DND-41 (cell line): ENCODE measurements at regions not wholly inside any gene's neighbourhood (a gene's known extent, or its start where the extent isn't known, plus 50 kb on each side); places are given as distances from the start of the nearest gene placed in this dataset.
A peak's percentile ranks its signal among the peaks of the same experiment; 100 is the strongest.

Experiments used
- ATAC-seq: fragments of 200-7000 bp; cut with Tn5 transposase; 3 replicates; pipeline ENCODE4 v1.9.1; 2021; ENCODE audit warnings: low read depth; ENCODE audit not compliant: insufficient read depth
- DNase-seq: peaks from one replicate; pipeline ENCODE4 v3.0.0-alpha.2; 2020
- H2AFZ ChIP-seq: 2 replicates; pipeline ENCODE4 v1.6.0; 2012; ENCODE audit warnings: low read depth, low read length
- H3K27ac ChIP-seq: 2 replicates; pipeline ENCODE4 v1.5.1; 2012; ENCODE audit warnings: low read length, inconsistent platforms
- H3K27me3 ChIP-seq: fragments of 200-600 bp; sonication (generic); 2 replicates; pipeline ENCODE4 v1.6.0; 2012; ENCODE audit warnings: low read length, mild to moderate bottlenecking, inconsistent platforms; ENCODE audit not compliant: insufficient read depth, poor library complexity
- H3K36me3 ChIP-seq: 2 replicates; pipeline ENCODE4 v1.5.1; 2012; ENCODE audit warnings: low read length, inconsistent platforms; ENCODE audit not compliant: insufficient read depth
- H3K4me1 ChIP-seq: 2 replicates; pipeline ENCODE4 v1.5.1; 2012; ENCODE audit warnings: mild to moderate bottlenecking, low read length; ENCODE audit not compliant: insufficient read depth
- H3K4me2 ChIP-seq: 2 replicates; pipeline ENCODE4 v1.6.0; 2012; ENCODE audit warnings: mild to moderate bottlenecking, moderate library complexity, low read length, inconsistent platforms; ENCODE audit not compliant: insufficient read depth
- H3K4me3 ChIP-seq, 2 experiments: fragments of 200-600 bp in 1 of 2; shearing (Covaris generic) in 1 of 2; 2 replicates each; pipeline ENCODE4 v1.5.1; 2012 to 2016; ENCODE audit warnings: inconsistent platforms in 2 of 2, low read length in 2 of 2, mild to moderate bottlenecking in 2 of 2, low read depth in 1 of 2, moderate library complexity in 1 of 2
- H3K79me2 ChIP-seq: 2 replicates; pipeline ENCODE4 v1.6.0; 2012; ENCODE audit warnings: low read length, inconsistent platforms; ENCODE audit not compliant: insufficient read depth
- H3K9ac ChIP-seq: 2 replicates; pipeline ENCODE4 v1.6.0; 2012; ENCODE audit warnings: low read depth, mild to moderate bottlenecking, inconsistent platforms, low read length, moderate library complexity
- H3K9me3 ChIP-seq: 2 replicates; pipeline ENCODE4 v1.5.1; 2012; ENCODE audit warnings: low read length, moderate library complexity, mild to moderate bottlenecking, inconsistent platforms; ENCODE audit not compliant: insufficient read depth, severe bottlenecking
- H4K20me1 ChIP-seq: 2 replicates; pipeline ENCODE4 v1.6.0; 2012; ENCODE audit warnings: low read length; ENCODE audit not compliant: insufficient read depth
- EZH2 ChIP-seq: IDR thresholded peaks from 3 replicates; pipeline ENCODE4 v1.6.1; 2012; ENCODE audit warnings: borderline replicate concordance, low read depth, mild to moderate bottlenecking, moderate library complexity, low read length, inconsistent platforms; ENCODE audit not compliant: severe bottlenecking
- TF ChIP-seq, protein P1 (sequence below): IDR thresholded peaks from 2 replicates; pipeline ENCODE4 v1.5.1; 2012; ENCODE audit warnings: borderline replicate concordance, low read length, moderate library complexity, mild to moderate bottlenecking; ENCODE audit not compliant: poor library complexity, severe bottlenecking; ENCODE audit errors: extremely low read depth

DNA sequence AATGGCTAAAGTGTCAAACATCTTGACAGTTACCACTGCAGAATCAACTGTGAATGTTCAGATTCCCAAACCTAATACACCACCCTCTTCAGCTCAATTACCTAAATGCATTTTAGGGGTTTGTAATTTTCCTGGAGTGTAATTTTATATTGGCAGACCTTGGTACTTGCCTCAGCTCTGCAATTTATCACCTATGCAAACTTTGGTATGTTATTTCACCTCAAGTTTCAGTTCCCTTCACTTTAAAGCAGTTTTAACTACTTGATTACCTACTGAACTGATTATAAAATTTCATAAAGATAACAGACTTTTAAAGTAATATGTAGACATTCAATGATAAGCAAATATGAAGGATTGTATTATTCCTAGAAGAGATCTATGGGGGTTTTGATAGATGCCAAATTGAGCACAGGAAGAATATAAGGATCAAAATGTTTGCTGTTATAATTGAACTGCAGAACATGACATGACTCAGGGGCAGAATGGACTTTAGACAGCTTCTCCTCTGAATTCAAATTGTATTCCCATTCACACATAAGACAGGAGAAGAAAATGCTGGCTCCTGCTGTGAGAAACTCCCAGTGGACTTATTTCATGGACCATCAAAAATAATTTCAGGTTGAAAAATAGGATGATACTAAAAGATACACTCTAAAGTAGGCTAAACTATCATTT lies 491.5 kb upstream of the LUZP2 start:
- ATAC-seq, result no peak
- H4K20me1 ChIP-seq, result no peaks in the 10 kb centered on the region
- H3K79me2 ChIP-seq, result no peaks in the 10 kb centered on the region
- no peaks in the 10 kb centered on the region for H3K4me1 ChIP-seq
- no peaks in the 10 kb centered on the region for H3K36me3 ChIP-seq
- no peak overlapping the region for H3K9ac ChIP-seq
- TF ChIP-seq EZH2, result no peak
- TF ChIP-seq, protein P1, sequence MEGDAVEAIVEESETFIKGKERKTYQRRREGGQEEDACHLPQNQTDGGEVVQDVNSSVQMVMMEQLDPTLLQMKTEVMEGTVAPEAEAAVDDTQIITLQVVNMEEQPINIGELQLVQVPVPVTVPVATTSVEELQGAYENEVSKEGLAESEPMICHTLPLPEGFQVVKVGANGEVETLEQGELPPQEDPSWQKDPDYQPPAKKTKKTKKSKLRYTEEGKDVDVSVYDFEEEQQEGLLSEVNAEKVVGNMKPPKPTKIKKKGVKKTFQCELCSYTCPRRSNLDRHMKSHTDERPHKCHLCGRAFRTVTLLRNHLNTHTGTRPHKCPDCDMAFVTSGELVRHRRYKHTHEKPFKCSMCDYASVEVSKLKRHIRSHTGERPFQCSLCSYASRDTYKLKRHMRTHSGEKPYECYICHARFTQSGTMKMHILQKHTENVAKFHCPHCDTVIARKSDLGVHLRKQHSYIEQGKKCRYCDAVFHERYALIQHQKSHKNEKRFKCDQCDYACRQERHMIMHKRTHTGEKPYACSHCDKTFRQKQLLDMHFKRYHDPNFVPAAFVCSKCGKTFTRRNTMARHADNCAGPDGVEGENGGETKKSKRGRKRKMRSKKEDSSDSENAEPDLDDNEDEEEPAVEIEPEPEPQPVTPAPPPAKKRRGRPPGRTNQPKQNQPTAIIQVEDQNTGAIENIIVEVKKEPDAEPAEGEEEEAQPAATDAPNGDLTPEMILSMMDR, result no peak
- no peak overlapping the region for H3K27ac ChIP-seq
- H3K4me2 ChIP-seq, result no peak overlapping the region
- peaks cover 3% of the 10 kb centered on the region for H3K9me3 ChIP-seq
- DNase-seq, result no peak
- H3K4me3 ChIP-seq, result no peak overlapping the region
- no peaks in the 10 kb centered on the region for H3K27me3 ChIP-seq
- H2AFZ ChIP-seq, result no peak overlapping the region

GRCh38 chr11:24043842-24044241 lies 453.0 kb upstream of the LUZP2 start:
- Histone ChIP-seq H4K20me1 (no peaks in the 10 kb centered on the region), H3K36me3 (no peaks in the 10 kb centered on the region), H3K4me2 (no peak overlapping the region), H3K79me2 (no peaks in the 10 kb centered on the region), H3K4me1 (no peaks in the 10 kb centered on the region), H3K27me3 (no peaks in the 10 kb centered on the region), H2AFZ (peak overlapping the region; percentile 26; the same call in 1 of the 2 replicates), H3K9ac (no peak overlapping the region), H3K9me3 (peaks cover 11% of the 10 kb centered on the region), H3K4me3 (no peak overlapping the region), H3K27ac (no peak overlapping the region)
- ATAC-seq (no peak), DNase-seq (no peak)
- TF ChIP-seq, protein P1, result no peak
- TF ChIP-seq EZH2, result no peak

DNA sequence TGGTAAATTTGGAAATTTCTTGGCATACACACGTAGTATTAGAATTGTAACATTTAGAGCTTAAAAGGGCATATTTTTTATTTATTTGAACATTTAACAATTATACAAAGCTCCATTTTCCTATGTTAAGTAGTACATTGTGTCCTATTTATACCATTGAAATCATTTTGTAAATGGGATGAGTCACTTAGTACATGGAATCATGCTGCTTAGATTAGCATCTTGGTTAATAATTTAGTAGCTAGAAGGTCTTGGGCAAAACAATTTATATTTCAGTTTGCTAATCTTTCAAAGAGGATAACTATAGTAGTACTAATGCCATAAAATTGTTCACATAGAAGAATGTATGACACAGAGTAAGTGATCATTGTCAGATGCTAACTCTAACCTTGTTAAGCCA lies 450.1 kb upstream of the LUZP2 start:
- Histone ChIP-seq H3K9me3 (peaks cover 11% of the 10 kb centered on the region), H4K20me1 (no peaks in the 10 kb centered on the region), H3K27me3 (no peaks in the 10 kb centered on the region), H3K4me3 (no peak overlapping the region), H2AFZ (no peak overlapping the region), H3K36me3 (no peaks in the 10 kb centered on the region), H3K4me2 (no peak overlapping the region), H3K4me1 (no peaks in the 10 kb centered on the region), H3K79me2 (no peaks in the 10 kb centered on the region), H3K27ac (no peak overlapping the region), H3K9ac (no peak overlapping the region)
- ATAC-seq (no peak), DNase-seq (no peak)
- TF ChIP-seq, protein P1, result no peak
- TF ChIP-seq EZH2, result no peak
